Esophagus muscularis mucosa (tissue), 4 donors: ENCODE measurements at regions not wholly inside any gene's neighbourhood (a gene's known extent, or its start where the extent isn't known, plus 50 kb on each side); places are given as distances from the start of the nearest gene placed in this dataset.

Source experiments
- DNase-seq: peaks from one replicate; pipeline ENCODE4 v3.0.0-alpha.2; 2017; ENCODE audit errors: extremely low spot score
- H3K27ac ChIP-seq, 4 donors: fragments of 200-600 bp; sonication (generic); replicated peaks in 1 of 4; 1 replicate in 3 of 4; 2 replicates in 1 of 4; pipeline ENCODE4 v1.5.1; 2016 to 2019; ENCODE audit warnings: mild to moderate bottlenecking in 1 of 4
- H3K27me3 ChIP-seq, 4 donors: fragments of 200-600 bp; sonication (generic); one replicate each; pipeline versions ENCODE4 v1.5.1 to v1.6.0; 2016 to 2019
- H3K36me3 ChIP-seq, 4 donors: fragments of 200-600 bp; sonication (generic); one replicate each; pipeline ENCODE4 v1.5.1; 2016 to 2019
- H3K4me1 ChIP-seq, 4 donors: fragments of 200-600 bp; sonication (generic); one replicate each; pipeline ENCODE4 v1.5.1; 2016 to 2019
- H3K4me3 ChIP-seq, 4 donors: fragments of 200-600 bp; sonication (generic); 1 replicate in 2 of 4; 2 replicates in 2 of 4; pipeline ENCODE4 v1.5.1; 2016 to 2019; ENCODE audit warnings: mild to moderate bottlenecking in 4 of 4, moderate library complexity in 1 of 4
- H3K9me3 ChIP-seq, 4 donors: fragments of 200-600 bp; sonication (generic); 1 replicate in 3 of 4; 2 replicates in 1 of 4; pipeline ENCODE4 v1.5.1; 2016 to 2019
- EP300 ChIP-seq: sonication (generic); formaldehyde crosslinking; IDR thresholded peaks from one replicate; pipeline ENCODE4 v1.6.1; 2017; ENCODE audit warnings: antibody characterized with exemption
- POLR2A ChIP-seq: fragments of 450-650 bp; IDR thresholded peaks from one replicate; pipeline ENCODE4 v1.6.1; 2017; ENCODE audit warnings: antibody characterized with exemption, moderate library complexity, mild to moderate bottlenecking, low read depth
- POLR2AphosphoS5 ChIP-seq, 2 donors: sonication (generic); formaldehyde crosslinking; IDR thresholded peaks; one replicate each; pipeline ENCODE4 v1.6.1; 2017; ENCODE audit warnings: antibody characterized with exemption in 2 of 2
- WGBS: methylation state at CpG from one replicate; pipeline ENCODE4 v1.1.5; 2018; 5-methylcytosine and 5-hydroxymethylcytosine counted together
- intact Hi-C: fragments of 100-400 bp; cut with DNase I; formaldehyde crosslinking; loops from one replicate; pipeline ENCODE4 v1.15.1; 2023
- TF ChIP-seq, protein P1 (sequence below), 3 experiments: fragments of 200-600 bp in 2 of 3; fragments of 450-650 bp in 1 of 3; sonication (generic) in 2 of 3; IDR thresholded peaks; one replicate each; pipeline ENCODE4 v1.5.1; 2017 to 2019; ENCODE audit warnings: antibody characterized with exemption in 3 of 3, mild to moderate bottlenecking in 2 of 3, moderate library complexity in 1 of 3

GRCh38 chr10:78981970-78982281 lies 86.8 kb upstream of the ZMIZ1 start:
- no peaks in the 10 kb centered on the region for H3K27me3 ChIP-seq
- H3K27ac ChIP-seq, result no peak overlapping the region
- TF ChIP-seq, protein P1, sequence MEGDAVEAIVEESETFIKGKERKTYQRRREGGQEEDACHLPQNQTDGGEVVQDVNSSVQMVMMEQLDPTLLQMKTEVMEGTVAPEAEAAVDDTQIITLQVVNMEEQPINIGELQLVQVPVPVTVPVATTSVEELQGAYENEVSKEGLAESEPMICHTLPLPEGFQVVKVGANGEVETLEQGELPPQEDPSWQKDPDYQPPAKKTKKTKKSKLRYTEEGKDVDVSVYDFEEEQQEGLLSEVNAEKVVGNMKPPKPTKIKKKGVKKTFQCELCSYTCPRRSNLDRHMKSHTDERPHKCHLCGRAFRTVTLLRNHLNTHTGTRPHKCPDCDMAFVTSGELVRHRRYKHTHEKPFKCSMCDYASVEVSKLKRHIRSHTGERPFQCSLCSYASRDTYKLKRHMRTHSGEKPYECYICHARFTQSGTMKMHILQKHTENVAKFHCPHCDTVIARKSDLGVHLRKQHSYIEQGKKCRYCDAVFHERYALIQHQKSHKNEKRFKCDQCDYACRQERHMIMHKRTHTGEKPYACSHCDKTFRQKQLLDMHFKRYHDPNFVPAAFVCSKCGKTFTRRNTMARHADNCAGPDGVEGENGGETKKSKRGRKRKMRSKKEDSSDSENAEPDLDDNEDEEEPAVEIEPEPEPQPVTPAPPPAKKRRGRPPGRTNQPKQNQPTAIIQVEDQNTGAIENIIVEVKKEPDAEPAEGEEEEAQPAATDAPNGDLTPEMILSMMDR (IDR thresholded peaks at IDR 0.05), result peak in 1 of 3 experiments; percentile 13
- TF ChIP-seq EP300 (no peak), POLR2A (no peak)
- no peaks in the 10 kb centered on the region for H3K9me3 ChIP-seq
- H3K4me3 ChIP-seq, result no peak overlapping the region
- DNase-seq, result no peak
- peaks cover 16 to 35% (median 18%) of the 10 kb centered on the region in 4 donors for H3K4me1 ChIP-seq
- no peaks in the 10 kb centered on the region for H3K36me3 ChIP-seq
- intact Hi-C loops, result no loop called here
- 63% methylated on average over 4 of the region's 4 CpGs for whole genome bisulfite sequencing

GRCh38 chr10:78982726-78983125 lies 86.0 kb upstream of the ZMIZ1 start:
- Histone ChIP-seq H3K27me3 (no peaks in the 10 kb centered on the region), H3K36me3 (no peaks in the 10 kb centered on the region), H3K27ac (no peak overlapping the region), H3K4me1 (peaks cover 12 to 30% (median 16%) of the 10 kb centered on the region in 4 donors), H3K4me3 (no peak overlapping the region), H3K9me3 (no peaks in the 10 kb centered on the region)
- no peak for TF ChIP-seq EP300
- TF ChIP-seq POLR2A, result no peak
- TF ChIP-seq, protein P1 (IDR thresholded peaks at IDR 0.05), result no peak
- no peak for TF ChIP-seq POLR2AphosphoS5 (IDR thresholded peaks at IDR 0.05)
- DNase-seq, result no peak
- 91% methylated on average over 6 of the region's 6 CpGs for WGBS
- intact Hi-C loops, result no loop called here

DNA sequence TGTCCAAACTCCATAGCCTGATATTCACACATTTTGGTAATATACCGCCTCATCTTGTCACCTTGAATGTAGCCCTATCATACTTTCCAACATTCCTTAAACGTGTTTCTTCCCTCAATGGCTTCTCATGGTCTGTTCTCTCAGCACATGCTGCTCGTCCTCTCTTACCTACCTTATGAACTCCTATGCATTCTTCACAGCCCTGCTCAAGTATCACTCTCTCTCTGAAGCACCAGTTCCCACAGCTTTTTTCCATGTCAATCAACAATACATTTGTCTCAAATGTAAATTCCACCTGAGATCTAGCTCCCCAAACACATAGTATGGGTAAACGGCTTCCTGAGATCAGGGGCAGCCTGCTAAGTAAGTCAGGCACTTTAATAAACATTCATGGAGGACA lies 85.2 kb upstream of the ZMIZ1 start:
- Histone ChIP-seq H3K36me3 (no peaks in the 10 kb centered on the region), H3K9me3 (no peaks in the 10 kb centered on the region), H3K4me1 (peaks cover 7 to 30% (median 14%) of the 10 kb centered on the region in 4 donors), H3K4me3 (no peak overlapping the region), H3K27ac (no peak overlapping the region), H3K27me3 (no peaks in the 10 kb centered on the region)
- 86% methylated on average over 4 of the region's 4 CpGs for WGBS
- TF ChIP-seq EP300, result no peak
- TF ChIP-seq, protein P1 (IDR thresholded peaks at IDR 0.05), result no peak
- TF ChIP-seq POLR2A, result no peak
- TF ChIP-seq POLR2AphosphoS5 (IDR thresholded peaks at IDR 0.05), result no peak
- DNase-seq, result no peak
- intact Hi-C loops, result no loop called here

GRCh38 chr10:78985973-78986818 lies 82.6 kb upstream of the ZMIZ1 start:
- Histone ChIP-seq H3K9me3 (no peaks in the 10 kb centered on the region), H3K27me3 (no peaks in the 10 kb centered on the region), H3K36me3 (no peaks in the 10 kb centered on the region), H3K27ac (no peak overlapping the region), H3K4me3 (no peak overlapping the region), H3K4me1 (peaks cover 0 to 9% (median 4%) of the 10 kb centered on the region in 4 donors)
- TF ChIP-seq POLR2AphosphoS5 (IDR thresholded peaks at IDR 0.05) (no peak), POLR2A (no peak), EP300 (no peak)
- TF ChIP-seq, protein P1 (IDR thresholded peaks at IDR 0.05), result no peak
- intact Hi-C loops, result no loop called here
- DNase-seq, result no peak
- WGBS, result 90% methylated on average over 7 of the region's 8 CpGs

DNA sequence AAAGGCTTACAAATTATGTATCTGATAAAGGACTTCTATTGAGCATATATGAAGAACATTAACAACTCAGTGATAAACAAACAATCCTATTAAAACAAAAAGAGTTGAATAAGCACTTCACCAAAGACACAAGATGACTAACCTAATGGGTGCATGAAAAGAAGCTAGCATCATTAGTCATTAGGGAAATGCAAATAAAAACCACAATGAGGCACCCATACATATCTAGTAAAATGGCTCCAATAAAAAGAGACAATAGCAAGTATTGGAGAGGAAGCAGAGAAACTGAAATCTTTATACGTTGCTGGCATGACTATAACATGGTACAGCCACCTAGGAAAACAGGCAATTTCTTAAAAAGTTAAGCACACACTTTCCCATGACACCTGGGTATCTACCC lies 77.6 kb upstream of the ZMIZ1 start:
- H3K9me3 ChIP-seq, result no peaks in the 10 kb centered on the region
- no peak overlapping the region for H3K4me3 ChIP-seq
- intact Hi-C loops, result no loop called here
- 50% methylated on average over 1 of the region's 1 CpG for WGBS
- no peak overlapping the region for H3K27ac ChIP-seq
- DNase-seq, result no peak
- H3K36me3 ChIP-seq, result no peaks in the 10 kb centered on the region
- H3K4me1 ChIP-seq, result no peaks in the 10 kb centered on the region
- TF ChIP-seq POLR2A (no peak), POLR2AphosphoS5 (IDR thresholded peaks at IDR 0.05) (no peak), EP300 (no peak)
- TF ChIP-seq, protein P1 (IDR thresholded peaks at IDR 0.05), result no peak
- no peaks in the 10 kb centered on the region for H3K27me3 ChIP-seq
